ENCODE measurements at regions not wholly inside any gene's neighbourhood (a gene's known extent, or its start where the extent isn't known, plus 50 kb on each side); places are given as distances from the start of the nearest gene placed in this dataset.

GRCh38 chr11:13152736-13153541 lies 124.7 kb upstream of the BMAL1 start:
- TF ChIP-seq POLR2A (IDR thresholded peaks at IDR 0.05; ENCODE audit: low read length) (no peak), GATA1 (IDR thresholded peaks at IDR 0.05; ENCODE audit: low read depth, low read length) (no peak)

Data from erythroblast (primary cell).